DMS 273 (cell line): ENCODE measurements at regions not wholly inside any gene's neighbourhood (a gene's known extent, or its start where the extent isn't known, plus 50 kb on each side); places are given as distances from the start of the nearest gene placed in this dataset.

Source experiments
- DNase-seq: peaks from one replicate; lab custom pipeline; 2025; ENCODE audit not compliant: unreplicated experiment; lab: John Stamatoyannopoulos, UW

- DNase-seq: no peak
Observed at GRCh38 chr3:5427021-5427420, 239.5 kb downstream of the EDEM1 start.

- no peak for DNase-seq
Observed at GRCh38 chr3:5427938-5428337, 240.4 kb downstream of the EDEM1 start.

- no peak for DNase-seq
Observed at GRCh38 chr3:5428607-5429516, 241.4 kb downstream of the EDEM1 start.

GRCh38 chr3:5429517-5429890 lies 242.0 kb downstream of the EDEM1 start:
- DNase-seq: no peak

GRCh38 chr3:5430701-5431100 lies 243.2 kb downstream of the EDEM1 start:
- DNase-seq: no peak

- DNase-seq: no peak
Observed at GRCh38 chr3:5431146-5431545, 243.6 kb downstream of the EDEM1 start.

GRCh38 chr3:5431811-5432378 lies 244.4 kb downstream of the EDEM1 start:
- no peak for DNase-seq

GRCh38 chr3:5437296-5437782 lies 249.8 kb downstream of the EDEM1 start:
- no peak for DNase-seq

GRCh38 chr3:5437783-5438323 lies 250.3 kb downstream of the EDEM1 start:
- DNase-seq: no peak

GRCh38 chr3:5441401-5441800 lies 253.9 kb downstream of the EDEM1 start:
- no peak for DNase-seq

GRCh38 chr3:5442106-5442785 lies 254.7 kb downstream of the EDEM1 start:
- DNase-seq: no peak

- no peak for DNase-seq
Observed at GRCh38 chr3:5442786-5443138, 255.3 kb downstream of the EDEM1 start.

- DNase-seq: no peak
Observed at GRCh38 chr3:5444253-5444652, 256.7 kb downstream of the EDEM1 start.

GRCh38 chr3:5445676-5446201 lies 258.2 kb downstream of the EDEM1 start:
- DNase-seq: no peak

GRCh38 chr3:5448246-5448645 lies 260.7 kb downstream of the EDEM1 start:
- DNase-seq: no peak

- no peak for DNase-seq
Observed at GRCh38 chr3:5448816-5449215, 261.3 kb downstream of the EDEM1 start.

- no peak for DNase-seq
Observed at GRCh38 chr3:5456199-5456598, 268.7 kb downstream of the EDEM1 start.

GRCh38 chr3:5458526-5458925 lies 271.0 kb downstream of the EDEM1 start:
- DNase-seq: no peak

- DNase-seq: no peak
Observed at GRCh38 chr3:5462086-5462485, 274.6 kb downstream of the EDEM1 start.

GRCh38 chr3:5463991-5464390 lies 276.5 kb downstream of the EDEM1 start:
- no peak for DNase-seq

- no peak for DNase-seq
Observed at GRCh38 chr3:5464649-5465048, 277.1 kb downstream of the EDEM1 start.
